ENCODE measurements at regions not wholly inside any gene's neighbourhood (a gene's known extent, or its start where the extent isn't known, plus 50 kb on each side); places are given as distances from the start of the nearest gene placed in this dataset.

- H3K4me1 ChIP-seq (ENCODE audit: insufficient read depth) = peaks cover 1% of the 10 kb centered on the region
- no peak overlapping the region for H3K4me3 ChIP-seq (ENCODE audit: low read depth, low read length)
- WGBS = 66% methylated on average over 5 of the region's 5 CpGs
- no peak overlapping the region for H3K27ac ChIP-seq (ENCODE audit: low read depth)
- DNase-seq (ENCODE audit: extremely low spot score) = no peak
- H3K36me3 ChIP-seq (ENCODE audit: insufficient read depth) = no peaks in the 10 kb centered on the region
Measured at GRCh38 chr15:39434751-39435238, 146.1 kb upstream of the THBS1 start.

GRCh38 chr15:39435244-39435643, 145.6 kb upstream of the THBS1 start:
- WGBS = 66% methylated on average over 2 of the region's 2 CpGs
- Histone ChIP-seq H3K27ac (ENCODE audit: low read depth) (no peak overlapping the region), H3K36me3 (ENCODE audit: insufficient read depth) (no peaks in the 10 kb centered on the region), H3K4me1 (ENCODE audit: insufficient read depth) (peaks cover 1% of the 10 kb centered on the region), H3K4me3 (ENCODE audit: low read depth, low read length) (no peak overlapping the region)
- DNase-seq (ENCODE audit: extremely low spot score) = no peak

GRCh38 chr15:39438260-39438659, 142.6 kb upstream of the THBS1 start:
- Histone ChIP-seq H3K36me3 (ENCODE audit: insufficient read depth) (no peaks in the 10 kb centered on the region), H3K4me3 (ENCODE audit: low read depth, low read length) (no peak overlapping the region), H3K27ac (ENCODE audit: low read depth) (no peak overlapping the region), H3K4me1 (ENCODE audit: insufficient read depth) (peaks cover 1% of the 10 kb centered on the region)
- 71% methylated on average over 5 of the region's 5 CpGs for WGBS
- DNase-seq (ENCODE audit: extremely low spot score) = no peak

- Histone ChIP-seq H3K27ac (ENCODE audit: low read depth) (no peak overlapping the region), H3K4me3 (ENCODE audit: low read depth, low read length) (no peak overlapping the region), H3K36me3 (ENCODE audit: insufficient read depth) (no peaks in the 10 kb centered on the region), H3K4me1 (ENCODE audit: insufficient read depth) (peaks cover under 1% of the 10 kb centered on the region)
- no peak for DNase-seq (ENCODE audit: extremely low spot score)
- 90% methylated on average over 9 of the region's 9 CpGs for WGBS
Measured at GRCh38 chr15:39438799-39439592, 141.9 kb upstream of the THBS1 start.

GRCh38 chr15:39442898-39443297, 138.0 kb upstream of the THBS1 start:
- no peaks in the 10 kb centered on the region for H3K36me3 ChIP-seq (ENCODE audit: insufficient read depth)
- H3K4me3 ChIP-seq (ENCODE audit: low read depth, low read length) = no peak overlapping the region
- H3K27ac ChIP-seq (ENCODE audit: low read depth) = no peak overlapping the region
- DNase-seq (ENCODE audit: extremely low spot score) = no peak
- 82% methylated on average over 2 of the region's 2 CpGs for WGBS
- no peaks in the 10 kb centered on the region for H3K4me1 ChIP-seq (ENCODE audit: insufficient read depth)

GRCh38 chr15:39443659-39444219, 137.1 kb upstream of the THBS1 start:
- no peak overlapping the region for H3K4me3 ChIP-seq (ENCODE audit: low read depth, low read length)
- 96% methylated on average over 4 of the region's 4 CpGs for WGBS
- H3K4me1 ChIP-seq (ENCODE audit: insufficient read depth) = no peaks in the 10 kb centered on the region
- H3K27ac ChIP-seq (ENCODE audit: low read depth) = no peak overlapping the region
- DNase-seq (ENCODE audit: extremely low spot score) = no peak
- H3K36me3 ChIP-seq (ENCODE audit: insufficient read depth) = no peaks in the 10 kb centered on the region

GRCh38 chr15:39444735-39445470, 136.0 kb upstream of the THBS1 start:
- Histone ChIP-seq H3K36me3 (ENCODE audit: insufficient read depth) (no peaks in the 10 kb centered on the region), H3K27ac (ENCODE audit: low read depth) (no peak overlapping the region), H3K4me3 (ENCODE audit: low read depth, low read length) (no peak overlapping the region), H3K4me1 (ENCODE audit: insufficient read depth) (no peaks in the 10 kb centered on the region)
- 62% methylated on average over 11 of the region's 11 CpGs for WGBS
- DNase-seq (ENCODE audit: extremely low spot score) = no peak

- Histone ChIP-seq H3K4me1 (ENCODE audit: insufficient read depth) (no peaks in the 10 kb centered on the region), H3K4me3 (ENCODE audit: low read depth, low read length) (no peak overlapping the region), H3K36me3 (ENCODE audit: insufficient read depth) (no peaks in the 10 kb centered on the region), H3K27ac (ENCODE audit: low read depth) (no peak overlapping the region)
- 92% methylated on average over 2 of the region's 2 CpGs for WGBS
- no peak for DNase-seq (ENCODE audit: extremely low spot score)
Measured at GRCh38 chr15:39445931-39446330, 134.9 kb upstream of the THBS1 start.

GRCh38 chr15:39447346-39447745, 133.5 kb upstream of the THBS1 start:
- Histone ChIP-seq H3K4me1 (ENCODE audit: insufficient read depth) (no peaks in the 10 kb centered on the region), H3K27ac (ENCODE audit: low read depth) (no peak overlapping the region), H3K4me3 (ENCODE audit: low read depth, low read length) (no peak overlapping the region), H3K36me3 (ENCODE audit: insufficient read depth) (no peaks in the 10 kb centered on the region)
- no peak for DNase-seq (ENCODE audit: extremely low spot score)
- WGBS = 98% methylated on average over 2 of the region's 2 CpGs

GRCh38 chr15:39447881-39448280, 133.0 kb upstream of the THBS1 start:
- no peak overlapping the region for H3K4me3 ChIP-seq (ENCODE audit: low read depth, low read length)
- no peaks in the 10 kb centered on the region for H3K4me1 ChIP-seq (ENCODE audit: insufficient read depth)
- H3K36me3 ChIP-seq (ENCODE audit: insufficient read depth) = no peaks in the 10 kb centered on the region
- DNase-seq (ENCODE audit: extremely low spot score) = no peak
- H3K27ac ChIP-seq (ENCODE audit: low read depth) = no peak overlapping the region
- WGBS = 92% methylated on average over 4 of the region's 4 CpGs

GRCh38 chr15:39448409-39448808, 132.5 kb upstream of the THBS1 start:
- no peak overlapping the region for H3K27ac ChIP-seq (ENCODE audit: low read depth)
- DNase-seq (ENCODE audit: extremely low spot score) = no peak
- no peaks in the 10 kb centered on the region for H3K36me3 ChIP-seq (ENCODE audit: insufficient read depth)
- H3K4me3 ChIP-seq (ENCODE audit: low read depth, low read length) = no peak overlapping the region
- no peaks in the 10 kb centered on the region for H3K4me1 ChIP-seq (ENCODE audit: insufficient read depth)
- WGBS = 92% methylated on average over 4 of the region's 4 CpGs

GRCh38 chr15:39451121-39451688, 129.7 kb upstream of the THBS1 start:
- Histone ChIP-seq H3K4me3 (ENCODE audit: low read depth, low read length) (no peak overlapping the region), H3K36me3 (ENCODE audit: insufficient read depth) (no peaks in the 10 kb centered on the region), H3K27ac (ENCODE audit: low read depth) (no peak overlapping the region), H3K4me1 (ENCODE audit: insufficient read depth) (peaks cover 2% of the 10 kb centered on the region)
- DNase-seq (ENCODE audit: extremely low spot score) = no peak
- 26% methylated on average over 1 of the region's 1 CpG for WGBS

- no peak overlapping the region for H3K27ac ChIP-seq (ENCODE audit: low read depth)
- WGBS = 41% methylated on average over 7 of the region's 7 CpGs
- no peaks in the 10 kb centered on the region for H3K36me3 ChIP-seq (ENCODE audit: insufficient read depth)
- H3K4me1 ChIP-seq (ENCODE audit: insufficient read depth) = peaks cover 2% of the 10 kb centered on the region
- DNase-seq (ENCODE audit: extremely low spot score) = no peak
- H3K4me3 ChIP-seq (ENCODE audit: low read depth, low read length) = no peak overlapping the region
Measured at GRCh38 chr15:39451871-39452270, 129.0 kb upstream of the THBS1 start.

Measured in urinary bladder (tissue), 3 donors.